ENCODE measurements at regions not wholly inside any gene's neighbourhood (a gene's known extent, or its start where the extent isn't known, plus 50 kb on each side); places are given as distances from the start of the nearest gene placed in this dataset.

DNA sequence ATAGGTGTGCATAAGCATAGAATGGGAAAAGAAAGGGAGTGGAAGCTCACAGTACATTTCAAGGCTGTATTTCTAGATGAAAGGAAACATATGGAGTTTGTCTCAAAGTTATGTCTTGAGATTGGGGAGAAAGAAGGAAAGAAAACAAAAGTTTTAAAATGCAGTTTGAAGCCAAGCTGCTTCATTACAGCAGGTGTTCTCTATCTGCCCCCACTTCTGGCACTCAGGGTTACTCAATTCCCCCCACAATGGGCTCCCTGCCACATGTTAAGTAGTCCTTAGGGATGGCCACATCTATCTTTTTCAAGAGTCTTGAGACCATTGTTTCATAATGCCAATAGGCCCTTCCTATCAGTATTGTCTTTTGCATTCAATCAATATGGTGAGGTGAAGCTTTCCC, 367.4 kb upstream of the ANXA10 start:
- Mint-ChIP-seq H3K9me3 (peaks cover under 1% of the 10 kb centered on the region), H3K27ac (ENCODE audit: unreplicated experiment) (no peak overlapping the region), H3K4me3 (no peak overlapping the region), H3K36me3 (ENCODE audit: low read depth) (no peaks in the 10 kb centered on the region), H3K4me1 (no peaks in the 10 kb centered on the region), H3K27me3 (ENCODE audit: low read depth) (no peaks in the 10 kb centered on the region)
- TF ChIP-seq, protein P1, sequence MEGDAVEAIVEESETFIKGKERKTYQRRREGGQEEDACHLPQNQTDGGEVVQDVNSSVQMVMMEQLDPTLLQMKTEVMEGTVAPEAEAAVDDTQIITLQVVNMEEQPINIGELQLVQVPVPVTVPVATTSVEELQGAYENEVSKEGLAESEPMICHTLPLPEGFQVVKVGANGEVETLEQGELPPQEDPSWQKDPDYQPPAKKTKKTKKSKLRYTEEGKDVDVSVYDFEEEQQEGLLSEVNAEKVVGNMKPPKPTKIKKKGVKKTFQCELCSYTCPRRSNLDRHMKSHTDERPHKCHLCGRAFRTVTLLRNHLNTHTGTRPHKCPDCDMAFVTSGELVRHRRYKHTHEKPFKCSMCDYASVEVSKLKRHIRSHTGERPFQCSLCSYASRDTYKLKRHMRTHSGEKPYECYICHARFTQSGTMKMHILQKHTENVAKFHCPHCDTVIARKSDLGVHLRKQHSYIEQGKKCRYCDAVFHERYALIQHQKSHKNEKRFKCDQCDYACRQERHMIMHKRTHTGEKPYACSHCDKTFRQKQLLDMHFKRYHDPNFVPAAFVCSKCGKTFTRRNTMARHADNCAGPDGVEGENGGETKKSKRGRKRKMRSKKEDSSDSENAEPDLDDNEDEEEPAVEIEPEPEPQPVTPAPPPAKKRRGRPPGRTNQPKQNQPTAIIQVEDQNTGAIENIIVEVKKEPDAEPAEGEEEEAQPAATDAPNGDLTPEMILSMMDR (conservative IDR thresholded peaks at IDR 0.05): no peak
- DNase-seq (ENCODE audit: low read depth, low spot score): no peak

DNA sequence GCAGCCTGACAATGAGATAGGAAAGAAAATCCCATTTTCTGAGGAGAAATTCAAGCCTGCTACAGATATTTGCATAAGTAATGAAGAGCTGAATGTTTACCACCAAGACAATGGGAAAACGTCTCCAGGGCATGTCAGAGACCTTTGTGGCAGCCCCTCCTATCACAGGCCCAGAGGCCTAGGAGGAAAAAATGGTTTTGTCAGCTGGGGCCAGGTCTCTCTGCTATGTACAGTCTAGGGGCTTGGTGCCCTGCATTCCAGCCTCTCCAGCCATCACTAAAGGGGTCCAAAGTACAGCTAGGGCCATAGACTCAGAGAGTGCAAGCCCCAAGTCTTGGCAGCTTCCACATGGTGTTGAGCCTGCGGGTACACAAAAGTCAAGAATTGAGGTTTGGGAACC, 361.6 kb upstream of the ANXA10 start:
- H3K4me3 Mint-ChIP-seq: no peak overlapping the region
- H3K27ac Mint-ChIP-seq (ENCODE audit: unreplicated experiment): no peak overlapping the region
- no peaks in the 10 kb centered on the region for H3K27me3 Mint-ChIP-seq (ENCODE audit: low read depth)
- TF ChIP-seq, protein P1 (conservative IDR thresholded peaks at IDR 0.05): no peak
- peaks cover 11% of the 10 kb centered on the region for H3K36me3 Mint-ChIP-seq (ENCODE audit: low read depth)
- DNase-seq (ENCODE audit: low read depth, low spot score): no peak
- H3K9me3 Mint-ChIP-seq: peaks cover 12% of the 10 kb centered on the region
- no peaks in the 10 kb centered on the region for H3K4me1 Mint-ChIP-seq

DNA sequence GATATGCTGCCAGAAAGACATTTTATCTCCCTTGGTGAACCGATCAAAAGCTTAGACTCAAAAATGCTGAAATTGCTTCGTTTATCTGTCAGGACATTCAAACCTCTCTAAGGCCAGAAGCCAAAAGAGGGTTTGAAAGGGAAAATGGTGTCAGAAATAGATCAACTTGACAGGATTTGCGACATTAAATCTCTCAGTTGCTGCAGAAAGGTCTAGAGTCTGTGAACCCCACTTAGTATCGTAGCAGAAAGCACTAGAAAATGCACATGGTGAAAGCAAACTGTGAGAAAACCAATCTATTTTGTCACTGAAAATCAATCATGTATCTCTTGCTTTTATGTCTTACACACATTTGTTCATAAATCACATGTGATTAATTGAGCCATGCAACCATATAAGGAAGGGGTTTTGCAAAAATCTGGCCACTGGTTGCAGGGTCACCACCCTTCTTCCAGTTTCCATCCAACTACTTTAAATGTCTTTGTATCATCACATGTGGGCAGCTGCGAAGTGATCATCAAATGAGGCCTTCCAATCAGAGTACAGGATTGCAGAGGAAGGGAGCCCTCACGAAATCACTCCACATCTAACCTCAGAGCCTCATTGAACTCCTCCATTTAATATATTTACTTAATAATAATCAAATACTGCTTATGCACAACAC, 347.2 kb upstream of the ANXA10 start:
- H3K4me1 Mint-ChIP-seq: no peaks in the 10 kb centered on the region

DNA sequence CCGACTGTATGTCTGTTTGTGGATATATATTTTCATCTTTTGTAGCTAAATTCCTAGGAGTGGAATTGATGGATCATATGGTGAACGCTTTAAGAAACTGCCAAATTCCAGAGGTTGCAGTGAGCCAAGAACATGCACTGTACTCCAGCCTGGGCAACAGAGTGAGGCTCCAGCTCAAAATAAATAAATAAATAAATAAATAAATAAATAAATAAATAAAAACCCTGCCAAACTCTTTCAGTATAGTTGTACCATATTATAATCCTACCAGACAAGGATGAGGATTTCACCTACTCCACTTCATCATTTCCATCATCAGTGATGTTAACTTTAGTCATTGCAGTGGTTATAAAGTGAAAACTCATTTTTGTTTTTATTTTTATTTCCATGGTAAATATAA, 325.1 kb upstream of the ANXA10 start:
- no peak for DNase-seq (ENCODE audit: low read depth, low spot score)
- peaks cover 9% of the 10 kb centered on the region for H3K9me3 Mint-ChIP-seq
- TF ChIP-seq, protein P1 (conservative IDR thresholded peaks at IDR 0.05): no peak
- H3K27me3 Mint-ChIP-seq (ENCODE audit: low read depth): no peaks in the 10 kb centered on the region
- no peaks in the 10 kb centered on the region for H3K4me1 Mint-ChIP-seq
- H3K27ac Mint-ChIP-seq (ENCODE audit: unreplicated experiment): no peak overlapping the region
- peaks cover 4% of the 10 kb centered on the region for H3K36me3 Mint-ChIP-seq (ENCODE audit: low read depth)
- no peak overlapping the region for H3K4me3 Mint-ChIP-seq

More for the DNA sequence above, 347.2 kb upstream of the ANXA10 start:
- H3K4me3 Mint-ChIP-seq: no peak overlapping the region
- TF ChIP-seq, protein P1 (conservative IDR thresholded peaks at IDR 0.05): no peak
- H3K27me3 Mint-ChIP-seq (ENCODE audit: low read depth): no peaks in the 10 kb centered on the region
- no peaks in the 10 kb centered on the region for H3K9me3 Mint-ChIP-seq
- no peak overlapping the region for H3K27ac Mint-ChIP-seq (ENCODE audit: unreplicated experiment)
- no peak for DNase-seq (ENCODE audit: low read depth, low spot score)
- no peaks in the 10 kb centered on the region for H3K36me3 Mint-ChIP-seq (ENCODE audit: low read depth)

DNA sequence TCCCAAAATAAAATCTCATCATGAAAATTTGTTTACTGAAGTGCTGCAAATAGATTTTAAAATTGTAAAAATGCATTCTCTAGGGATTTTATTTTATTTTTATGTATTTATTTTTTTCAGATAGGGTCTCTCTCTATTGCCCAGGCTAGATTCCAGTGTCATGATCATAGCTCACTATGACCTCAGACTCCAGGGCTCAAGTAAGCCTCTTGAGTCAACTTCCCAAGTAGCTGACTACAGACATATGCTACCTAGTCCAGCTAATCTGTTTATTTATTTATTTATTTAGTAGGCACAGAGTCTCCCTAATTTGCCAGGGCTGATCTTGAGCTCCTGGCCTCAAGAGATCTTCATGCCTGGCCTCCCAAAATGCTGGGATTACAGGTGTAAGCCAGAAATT, 317.7 kb upstream of the ANXA10 start:
- Mint-ChIP-seq H3K27me3 (ENCODE audit: low read depth) (no peaks in the 10 kb centered on the region), H3K27ac (ENCODE audit: unreplicated experiment) (no peak overlapping the region), H3K9me3 (peaks cover 7% of the 10 kb centered on the region), H3K36me3 (ENCODE audit: low read depth) (no peaks in the 10 kb centered on the region), H3K4me3 (no peak overlapping the region), H3K4me1 (no peaks in the 10 kb centered on the region)
- TF ChIP-seq, protein P1 (conservative IDR thresholded peaks at IDR 0.05): no peak
- DNase-seq (ENCODE audit: low read depth, low spot score): no peak

All from neural crest cell (in vitro differentiated cells).